ENCODE measurements at regions not wholly inside any gene's neighbourhood (a gene's known extent, or its start where the extent isn't known, plus 50 kb on each side); places are given as distances from the start of the nearest gene placed in this dataset.
"Not testable (repeated sequence)": the region's sequence is repeated elsewhere in the genome, so short reads cannot be mapped to it uniquely, and the experiment has no call there.

DNA sequence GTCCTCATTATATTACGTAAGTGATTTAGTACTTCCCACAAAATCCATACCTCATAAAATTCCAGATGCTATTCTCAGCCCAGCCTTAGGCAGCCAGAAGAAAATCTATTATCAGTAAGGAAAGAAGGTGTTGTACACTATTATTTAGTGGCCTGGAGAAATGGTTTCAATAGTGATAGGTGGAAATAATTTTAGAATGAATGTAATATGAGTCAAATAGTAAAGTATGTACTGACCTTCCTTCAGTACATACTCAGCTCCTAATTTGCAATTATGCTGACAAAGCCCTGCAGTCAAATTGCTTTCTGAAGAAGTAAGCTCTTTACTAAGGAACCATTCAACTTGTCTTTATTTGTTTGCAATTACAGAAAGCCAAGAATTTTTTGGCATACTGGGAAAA is 409.2 kb downstream of the HTR1A start:
- DNase-seq, result no peak

DNA sequence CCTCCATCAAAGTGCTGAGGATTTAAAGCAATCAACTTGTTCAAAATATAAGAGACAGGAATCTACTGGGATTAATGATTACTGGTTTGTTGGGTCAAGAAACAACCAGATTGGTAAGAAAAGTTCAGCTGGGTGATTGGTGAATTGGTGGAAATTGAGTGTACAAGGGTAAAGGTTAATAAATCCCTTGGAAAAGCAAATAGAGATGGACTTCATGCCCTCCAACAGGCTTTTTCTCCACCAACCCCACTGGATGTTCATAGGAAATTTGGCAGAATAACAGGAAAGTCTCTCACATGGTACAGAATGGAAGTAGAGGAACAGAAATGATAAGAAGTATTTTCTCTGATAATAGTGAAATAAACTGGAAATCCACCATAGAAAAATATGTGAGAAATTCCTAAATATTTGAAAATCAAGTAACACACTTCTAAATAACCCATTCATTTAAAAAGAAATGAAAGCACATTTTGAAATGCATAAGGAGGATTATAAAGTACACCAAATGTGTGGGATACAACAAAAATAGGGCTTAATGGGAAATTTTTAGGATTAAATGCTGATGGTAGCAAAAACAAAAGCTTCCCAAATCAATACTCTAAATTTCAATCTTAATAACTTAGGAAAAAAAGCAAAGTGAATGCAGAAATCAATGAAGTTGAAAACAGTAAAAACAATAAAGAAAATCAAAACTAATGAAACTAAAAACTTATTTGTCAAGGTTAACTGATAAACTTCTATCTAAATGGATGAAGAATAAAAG is 426.2 kb downstream of the HTR1A start:
- DNase-seq, result no peak

- DNase-seq, result no peak
Observed at GRCh38 chr5:63524281-63524680, 438.0 kb downstream of the HTR1A start.

DNA sequence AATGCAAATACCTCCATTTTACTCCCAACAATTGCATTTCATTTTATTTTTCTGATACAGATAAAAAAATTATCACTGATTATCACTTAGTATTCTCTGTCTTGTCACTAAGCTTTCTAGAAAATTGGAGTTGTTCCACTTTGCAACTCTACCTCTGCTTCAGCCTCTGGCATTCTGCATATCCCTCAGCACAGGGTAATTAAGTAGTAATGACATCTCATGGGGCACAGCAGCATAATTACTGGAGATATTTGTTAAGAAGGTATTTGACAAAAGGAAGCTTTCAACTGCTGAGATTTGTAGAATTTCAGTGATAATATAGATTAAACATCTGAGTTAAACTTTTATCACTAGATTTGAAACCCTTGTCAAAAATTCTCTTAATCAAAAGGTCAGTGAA is 446.2 kb downstream of the HTR1A start:
- DNase-seq, result no peak

DNA sequence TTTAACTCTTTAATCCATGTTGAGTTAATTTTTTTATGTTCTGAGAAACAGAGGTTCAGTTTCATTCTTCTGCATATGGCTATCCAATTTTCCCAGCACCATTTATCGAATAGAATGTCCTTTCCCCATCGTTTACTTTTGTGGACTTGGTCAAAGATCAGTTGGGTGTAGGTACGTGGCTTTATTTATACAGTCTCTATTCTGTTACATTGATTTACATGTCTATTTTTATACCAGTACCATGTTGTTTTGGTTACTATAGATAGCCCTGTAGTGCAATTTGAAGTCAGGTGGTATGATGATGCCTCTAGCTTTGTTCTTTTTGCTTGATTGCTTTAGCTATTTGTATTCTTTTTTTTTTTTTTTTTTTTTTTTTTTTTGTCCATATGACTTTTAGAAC is 462.0 kb downstream of the HTR1A start:
- no peak for DNase-seq

DNA sequence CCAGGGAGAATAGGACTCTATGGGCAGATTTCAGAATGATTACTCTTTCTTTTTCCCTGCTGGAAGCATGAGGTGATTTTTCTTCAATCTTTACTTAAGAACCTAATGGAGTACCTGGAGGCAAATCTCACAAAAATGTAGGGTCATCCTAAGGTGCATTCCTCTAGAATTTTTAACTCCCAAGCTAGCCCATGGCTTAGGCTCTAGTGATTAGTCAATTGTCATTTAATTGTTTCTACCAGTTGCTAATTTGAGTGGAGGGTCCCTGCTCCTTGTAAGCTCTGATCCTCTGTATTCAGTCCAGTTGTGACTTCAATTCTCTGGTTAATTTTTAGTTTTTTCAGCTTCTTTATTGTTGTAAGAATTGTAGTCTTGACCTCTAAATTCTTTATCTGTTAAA is 467.0 kb downstream of the HTR1A start:
- DNase-seq, result no peak

GRCh38 chr5:63483338-63483737 is 478.9 kb downstream of the HTR1A start:
- no peak for DNase-seq

DNA sequence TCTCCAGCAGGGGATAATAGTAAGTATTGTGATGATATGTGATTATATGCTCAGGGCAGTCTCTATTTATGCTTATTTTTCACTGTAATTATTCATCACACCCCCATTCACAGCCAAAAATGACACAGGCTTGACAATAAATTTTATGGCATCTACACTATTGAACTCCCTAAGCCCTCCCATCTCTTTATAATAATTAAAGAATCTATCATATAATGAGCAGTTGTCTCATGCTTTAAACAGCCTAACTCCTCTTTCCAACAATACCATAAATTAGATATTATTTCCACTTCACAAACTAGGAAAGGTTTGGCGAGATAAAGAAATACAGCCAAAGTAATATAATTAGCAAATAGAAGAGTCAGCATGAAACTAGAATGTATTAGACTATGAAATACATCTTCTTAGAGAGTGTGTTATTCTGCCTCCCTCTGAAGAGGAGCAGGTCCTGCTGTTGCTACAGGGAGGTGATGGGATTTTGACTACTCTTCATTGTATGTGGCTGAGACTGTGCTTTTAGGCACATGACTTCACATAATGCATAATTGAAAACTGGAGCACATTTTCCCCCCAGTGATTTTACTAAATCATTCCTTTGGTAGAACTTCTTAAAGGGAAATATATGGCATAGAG is 488.8 kb downstream of the HTR1A start:
- DNase-seq, result no peak

DNA sequence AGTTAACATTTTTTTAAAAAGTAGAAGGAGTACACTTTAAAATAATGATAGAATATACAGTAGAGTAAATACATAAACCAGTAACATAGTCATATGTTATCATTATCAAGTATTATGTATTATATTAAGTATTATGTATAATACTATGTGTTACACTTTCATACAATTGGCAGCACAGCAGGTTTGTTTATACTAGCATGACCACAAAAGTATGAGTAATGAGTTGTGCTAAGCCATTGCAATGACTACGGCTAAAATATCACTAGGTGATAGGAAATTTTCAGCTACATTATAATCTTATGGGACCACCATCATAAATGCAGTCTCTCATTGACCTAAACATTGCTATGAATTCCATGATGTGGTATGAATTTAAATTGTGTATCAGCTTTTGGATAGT is 506.0 kb downstream of the HTR1A start:
- DNase-seq, result no peak

- no peak for DNase-seq
Observed at GRCh38 chr5:63451188-63451587, 511.1 kb downstream of the HTR1A start.

GRCh38 chr5:63439537-63439936 is 522.7 kb downstream of the HTR1A start:
- DNase-seq, result no peak

DNA sequence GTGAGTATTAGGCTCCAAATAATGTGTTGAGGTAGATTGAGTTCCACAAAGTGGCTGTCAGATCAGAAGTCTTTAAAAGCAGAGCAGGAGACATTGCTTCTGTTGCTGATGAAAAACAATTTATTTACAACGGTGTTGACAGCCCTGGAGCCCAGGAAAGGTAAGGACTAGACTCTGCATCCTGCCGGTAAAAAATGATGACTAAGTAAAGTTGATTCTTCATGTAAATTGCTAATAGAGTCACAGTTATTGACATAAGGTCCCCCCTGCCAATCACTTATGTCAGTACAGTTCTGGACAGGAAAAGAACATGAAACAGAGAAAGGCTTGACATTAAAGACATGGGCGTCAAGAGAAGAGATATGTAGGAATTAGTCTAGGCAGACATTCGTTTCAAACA is 552.5 kb downstream of the HTR1A start:
- no peak for DNase-seq

- no peak for DNase-seq
Observed at GRCh38 chr5:63408984-63409383, 553.3 kb downstream of the HTR1A start.

- peak; percentile 31 to 54 for DNase-seq
Observed at GRCh38 chr5:63401436-63402046, 560.7 kb downstream of the HTR1A start.

DNA sequence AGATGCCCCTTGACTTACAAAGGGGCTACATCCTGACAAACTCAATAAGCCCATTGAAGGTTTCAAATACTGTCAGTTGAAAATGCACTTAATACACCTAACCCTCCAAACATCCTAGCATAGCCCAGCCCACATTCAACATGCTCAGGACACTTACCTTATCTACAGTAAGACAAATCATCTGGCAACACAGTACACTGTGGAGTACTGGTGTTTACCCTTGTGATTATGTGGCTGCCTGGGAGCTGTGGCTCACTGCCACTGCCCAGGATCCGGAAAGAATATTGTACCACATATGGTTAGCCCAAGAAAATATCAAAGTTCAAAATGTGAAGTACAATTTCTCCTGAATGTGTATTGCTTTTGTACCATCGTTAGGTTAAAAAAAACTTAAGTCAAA is 562.2 kb downstream of the HTR1A start:
- DNase-seq, result no peak

GRCh38 chr5:63398346-63398745 is 563.9 kb downstream of the HTR1A start:
- no peak for DNase-seq

- not testable (repeated sequence) for DNase-seq
Observed at GRCh38 chr5:63388188-63388587, 574.1 kb downstream of the HTR1A start.

DNA sequence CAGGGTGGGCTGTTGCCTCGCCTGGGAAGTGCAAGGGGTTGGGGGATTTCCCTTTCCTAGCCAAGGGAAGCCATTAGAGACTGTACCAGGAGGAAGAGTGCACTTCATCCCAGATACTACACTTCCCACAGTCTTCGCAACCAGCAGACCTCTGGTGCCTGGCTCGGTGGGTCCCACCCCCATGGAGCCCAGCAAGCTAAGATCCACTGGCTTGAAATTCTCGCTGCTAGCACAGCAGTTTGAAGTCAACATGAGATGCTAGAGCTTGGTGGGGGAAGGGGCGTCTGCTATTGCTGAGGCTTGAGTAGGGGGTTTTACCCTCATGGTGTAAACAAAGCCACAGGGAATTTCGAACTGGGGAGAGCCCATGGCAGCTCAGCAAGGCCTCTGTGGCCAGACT is 586.4 kb downstream of the HTR1A start:
- no peak for DNase-seq

GRCh38 chr5:63374085-63374484 is 588.2 kb downstream of the HTR1A start:
- DNase-seq, result no peak

DNA sequence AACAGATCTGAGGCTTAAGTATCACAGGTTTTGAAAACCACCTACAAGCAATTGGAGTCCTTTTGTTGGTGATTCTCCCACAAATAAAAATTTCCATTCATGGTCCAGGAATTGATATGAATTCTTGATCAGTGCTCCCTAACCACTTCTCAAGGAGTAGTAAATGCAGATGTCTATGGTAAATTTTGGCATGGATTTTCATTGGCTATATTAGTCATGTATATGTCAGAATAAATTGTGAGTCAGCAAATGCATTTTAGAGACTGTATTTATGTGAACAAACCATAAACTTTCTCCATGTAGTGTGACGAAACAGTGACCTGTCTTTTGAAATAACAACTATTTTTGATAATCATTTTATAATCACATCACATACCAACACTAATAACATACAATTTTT is 611.1 kb downstream of the HTR1A start:
- DNase-seq, result no peak

DNA sequence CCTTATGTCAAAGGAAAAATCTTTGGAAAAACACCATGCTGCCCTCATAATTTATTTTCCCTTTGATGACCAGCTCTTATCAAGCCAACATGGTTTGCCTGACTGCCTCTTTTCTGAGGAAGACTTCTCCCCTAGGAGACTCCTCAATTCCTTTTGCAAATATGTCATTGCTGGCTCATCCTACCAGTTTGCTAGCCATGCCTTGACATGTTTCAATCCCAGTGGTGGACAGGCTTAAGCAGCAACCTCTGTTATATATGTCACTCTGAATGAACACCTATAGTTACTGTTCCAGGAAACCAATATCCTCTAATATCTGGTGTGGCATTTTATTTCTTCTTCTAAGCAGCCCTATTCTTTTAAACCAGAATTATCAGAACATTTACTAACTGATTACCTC is 615.8 kb downstream of the HTR1A start:
- no peak for DNase-seq

GRCh38 chr5:63341442-63341841 is 620.8 kb downstream of the HTR1A start:
- DNase-seq, result no peak

DNA sequence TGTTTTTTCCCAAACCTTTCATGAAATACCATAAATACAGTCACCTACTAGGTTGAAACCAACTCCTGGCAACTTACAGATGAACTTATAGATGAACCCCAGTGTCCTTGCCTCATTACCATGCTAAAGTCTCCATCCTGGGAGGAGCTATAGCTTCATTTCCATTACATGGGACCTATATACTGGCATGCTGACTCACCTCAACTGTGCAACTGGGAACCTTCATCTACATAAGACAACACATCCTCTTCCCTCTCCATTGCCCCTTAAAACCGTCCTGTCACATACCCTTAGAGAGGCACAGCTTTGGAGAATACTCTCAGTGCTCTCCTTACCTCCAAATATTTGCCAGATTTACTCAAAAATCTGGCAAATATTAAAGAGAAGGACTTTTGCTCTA is 638.3 kb downstream of the HTR1A start:
- DNase-seq, result no peak

GRCh38 chr5:63314551-63314950 is 647.7 kb downstream of the HTR1A start:
- DNase-seq, result no peak
